ENCODE measurements at regions not wholly inside any gene's neighbourhood (a gene's known extent, or its start where the extent isn't known, plus 50 kb on each side); places are given as distances from the start of the nearest gene placed in this dataset.

DNA sequence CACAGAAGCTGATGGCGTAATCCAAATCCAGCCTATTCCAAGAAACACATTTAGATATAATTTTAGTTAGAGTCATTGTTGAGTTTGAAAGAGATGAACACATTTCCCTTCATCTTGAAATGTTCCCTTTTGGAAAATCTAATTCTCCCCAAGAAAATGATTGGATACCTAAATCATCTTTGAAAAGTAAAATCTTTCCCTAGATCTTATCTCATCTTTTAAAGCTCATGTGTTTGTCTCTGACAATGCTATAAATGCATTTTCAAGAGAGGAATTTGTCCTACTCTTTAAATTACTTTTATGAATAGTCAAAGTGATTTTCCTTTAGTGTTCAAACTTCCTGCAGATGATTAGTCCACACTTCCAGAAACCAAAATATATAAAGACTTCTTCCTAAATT is 82.6 kb upstream of the CNTN6 start:
- no peak for DNase-seq (ENCODE audit: low read depth)
- no peak for TF ChIP-seq CTCF (IDR thresholded peaks at IDR 0.05; ENCODE audit: insufficient read depth, low read depth, low read length, missing control alignments)
- no peak overlapping the region for H3K4me3 ChIP-seq (ENCODE audit: low read depth, low read length)

DNA sequence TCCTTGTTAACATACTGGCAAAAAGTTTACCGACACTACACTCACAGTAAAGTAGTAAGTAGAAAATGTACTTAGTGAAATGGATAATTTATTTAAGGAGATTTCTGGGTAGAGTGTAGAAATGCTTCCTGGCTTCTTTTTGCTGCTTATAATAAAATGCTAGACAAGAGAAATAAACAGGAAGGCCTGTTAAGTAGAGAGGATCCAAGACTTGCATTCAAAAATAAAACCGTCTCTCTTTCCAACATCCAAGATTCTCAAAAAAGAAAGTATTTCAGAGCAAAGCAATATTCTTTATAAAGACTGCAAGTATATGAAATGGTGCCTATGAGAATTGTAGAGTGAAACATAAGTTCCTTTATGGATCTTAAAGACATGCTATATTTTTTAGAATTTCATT is 77.0 kb upstream of the CNTN6 start:
- no peak for TF ChIP-seq CTCF (IDR thresholded peaks at IDR 0.05; ENCODE audit: insufficient read depth, low read depth, low read length, missing control alignments)
- no peak overlapping the region for H3K4me3 ChIP-seq (ENCODE audit: low read depth, low read length)
- DNase-seq (ENCODE audit: low read depth) = no peak

- TF ChIP-seq CTCF (IDR thresholded peaks at IDR 0.05; ENCODE audit: insufficient read depth, low read depth, low read length, missing control alignments) = no peak
- no peak overlapping the region for H3K4me3 ChIP-seq (ENCODE audit: low read depth, low read length)
- no peak for DNase-seq (ENCODE audit: low read depth)
Measured at GRCh38 chr3:1017870-1018269, 75.0 kb upstream of the CNTN6 start.

- no peak overlapping the region for H3K4me3 ChIP-seq (ENCODE audit: low read depth, low read length)
- TF ChIP-seq CTCF (IDR thresholded peaks at IDR 0.05; ENCODE audit: insufficient read depth, low read depth, low read length, missing control alignments) = no peak
- no peak for DNase-seq (ENCODE audit: low read depth)
Measured at GRCh38 chr3:1019157-1019556, 73.7 kb upstream of the CNTN6 start.

DNA sequence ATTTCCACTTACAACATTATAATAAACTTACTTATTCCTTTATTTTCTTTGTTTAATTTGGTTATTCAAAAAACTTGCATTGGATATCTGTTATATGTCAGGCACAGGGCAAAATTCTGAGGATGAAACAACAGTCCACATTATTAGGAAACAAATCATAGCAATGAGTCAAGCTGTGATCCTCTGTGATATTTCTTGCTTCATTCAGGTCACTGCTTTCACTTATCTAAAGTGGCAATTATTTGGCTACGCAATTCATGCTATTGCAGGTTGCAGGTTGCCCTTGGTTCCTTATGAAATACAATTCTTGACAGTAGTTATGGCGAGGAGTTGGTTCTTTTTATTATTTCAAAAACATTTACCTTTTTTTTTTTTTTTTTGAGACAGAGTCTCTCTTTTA is 66.4 kb upstream of the CNTN6 start:
- no peak for DNase-seq (ENCODE audit: low read depth)
- H3K4me3 ChIP-seq (ENCODE audit: low read depth, low read length) = no peak overlapping the region
- TF ChIP-seq CTCF (IDR thresholded peaks at IDR 0.05; ENCODE audit: insufficient read depth, low read depth, low read length, missing control alignments) = no peak

DNA sequence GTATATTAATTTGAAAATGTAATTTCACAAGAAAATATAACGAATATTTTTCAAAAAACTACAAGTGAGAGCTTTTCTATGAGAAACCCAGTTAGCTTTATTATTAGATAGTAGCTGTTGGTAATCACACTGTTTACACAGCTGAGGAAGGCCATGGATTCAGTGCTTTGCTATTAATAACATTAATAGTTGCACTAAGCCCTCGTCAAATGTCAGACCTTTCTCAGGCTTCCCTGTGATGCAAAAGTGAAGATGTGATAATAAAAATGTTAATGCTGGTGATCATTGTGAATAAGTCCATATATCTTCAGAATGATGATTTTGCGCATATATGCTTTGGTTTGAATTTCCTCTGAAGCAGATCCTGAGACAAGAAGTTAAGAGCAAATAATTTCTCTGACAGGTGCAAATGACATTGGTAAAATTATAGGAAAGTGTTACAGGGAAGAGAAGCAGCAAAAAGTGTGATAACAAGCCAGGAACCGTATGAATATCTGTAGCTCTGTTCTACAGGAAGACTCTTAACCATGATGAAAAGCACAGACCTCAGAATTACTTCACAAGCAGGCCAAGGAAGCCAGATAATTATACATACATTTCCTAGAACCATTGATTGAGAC is 56.5 kb upstream of the CNTN6 start:
- no peak overlapping the region for H3K4me3 ChIP-seq (ENCODE audit: low read depth, low read length)
- no peak for TF ChIP-seq CTCF (IDR thresholded peaks at IDR 0.05; ENCODE audit: insufficient read depth, low read depth, low read length, missing control alignments)
- no peak for DNase-seq (ENCODE audit: low read depth)

GRCh38 chr3:1037631-1038030 is 55.2 kb upstream of the CNTN6 start:
- DNase-seq (ENCODE audit: low read depth) = no peak
- TF ChIP-seq CTCF (IDR thresholded peaks at IDR 0.05; ENCODE audit: insufficient read depth, low read depth, low read length, missing control alignments) = no peak
- H3K4me3 ChIP-seq (ENCODE audit: low read depth, low read length) = no peak overlapping the region
